Neural cell (in vitro differentiated cells): ENCODE measurements at regions not wholly inside any gene's neighbourhood (a gene's known extent, or its start where the extent isn't known, plus 50 kb on each side); places are given as distances from the start of the nearest gene placed in this dataset.

Experiments used
- EP300 ChIP-seq: fragments of 450-650 bp; conservative IDR thresholded peaks from 2 replicates; pipeline ENCODE4 v1.6.1; 2014; ENCODE audit warnings: antibody characterized with exemption, mild to moderate bottlenecking, moderate library complexity; ENCODE audit not compliant: poor library complexity, severe bottlenecking
- EZH2 ChIP-seq: fragments of 200-600, 300-800 bp; shearing (Covaris generic), sonication (generic); IDR thresholded peaks from 2 replicates; pipeline ENCODE4 v1.6.1; 2014; ENCODE audit warnings: antibody characterized with exemption, low read length, borderline replicate concordance, mild to moderate bottlenecking; ENCODE audit not compliant: insufficient read depth, poor library complexity, severe bottlenecking
- MXI1 ChIP-seq: fragments of 450-650 bp; conservative IDR thresholded peaks from 2 replicates; pipeline ENCODE4 v1.6.1; 2014; ENCODE audit warnings: antibody characterized with exemption, mild to moderate bottlenecking; ENCODE audit not compliant: poor library complexity, severe bottlenecking
- POLR2AphosphoS5 ChIP-seq: IDR thresholded peaks from 2 replicates; pipeline ENCODE4 v1.6.1; 2012
- TAF1 ChIP-seq: IDR thresholded peaks from 2 replicates; pipeline ENCODE4 v1.6.1; 2012; ENCODE audit warnings: low read depth
- TF ChIP-seq, protein P1 (sequence below): fragments of 450-650 bp; IDR thresholded peaks from 2 replicates; pipeline ENCODE4 v1.5.1; 2014; ENCODE audit warnings: antibody characterized with exemption, mild to moderate bottlenecking, moderate library complexity; ENCODE audit not compliant: poor library complexity, severe bottlenecking
- TF ChIP-seq, protein P2 (sequence below): IDR thresholded peaks from 2 replicates; pipeline ENCODE4 v1.6.1; 2012; ENCODE audit warnings: borderline replicate concordance

DNA sequence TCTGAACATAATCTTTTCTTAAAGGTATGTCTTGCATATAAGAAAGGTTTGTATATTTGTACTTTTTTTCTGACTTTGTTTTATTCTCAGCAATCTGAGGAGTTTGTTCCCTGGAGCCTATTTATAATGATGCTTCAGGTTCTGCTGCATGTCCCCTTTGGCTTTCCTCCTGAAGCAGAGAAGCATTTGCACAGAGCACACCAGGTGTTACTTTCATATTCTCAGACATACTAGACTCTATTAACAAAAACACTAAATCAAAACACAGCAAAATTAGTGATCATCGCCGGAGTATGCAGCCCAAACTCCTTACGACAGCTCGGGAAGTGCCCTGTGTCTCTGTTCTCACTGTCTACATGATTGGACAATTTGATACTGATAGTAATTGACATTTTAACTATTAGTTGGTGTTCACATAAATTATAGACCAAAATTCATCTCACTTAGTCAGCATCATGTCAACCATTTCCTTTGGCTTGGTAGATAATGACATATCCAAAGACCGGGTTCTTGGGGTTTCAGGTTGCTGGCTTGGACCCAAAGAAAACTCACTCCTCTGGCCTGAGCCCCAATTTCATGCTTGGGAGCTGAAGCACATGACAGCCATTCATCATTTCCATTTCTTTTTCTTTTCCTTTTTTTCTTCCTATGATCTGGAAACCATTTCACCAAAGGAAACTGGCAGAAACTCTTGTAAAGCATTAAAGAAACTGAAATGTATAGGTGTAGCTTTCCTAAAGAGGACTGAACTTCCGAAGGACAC lies 400.1 kb upstream of the NRP1 start:
- TF ChIP-seq, protein P1, sequence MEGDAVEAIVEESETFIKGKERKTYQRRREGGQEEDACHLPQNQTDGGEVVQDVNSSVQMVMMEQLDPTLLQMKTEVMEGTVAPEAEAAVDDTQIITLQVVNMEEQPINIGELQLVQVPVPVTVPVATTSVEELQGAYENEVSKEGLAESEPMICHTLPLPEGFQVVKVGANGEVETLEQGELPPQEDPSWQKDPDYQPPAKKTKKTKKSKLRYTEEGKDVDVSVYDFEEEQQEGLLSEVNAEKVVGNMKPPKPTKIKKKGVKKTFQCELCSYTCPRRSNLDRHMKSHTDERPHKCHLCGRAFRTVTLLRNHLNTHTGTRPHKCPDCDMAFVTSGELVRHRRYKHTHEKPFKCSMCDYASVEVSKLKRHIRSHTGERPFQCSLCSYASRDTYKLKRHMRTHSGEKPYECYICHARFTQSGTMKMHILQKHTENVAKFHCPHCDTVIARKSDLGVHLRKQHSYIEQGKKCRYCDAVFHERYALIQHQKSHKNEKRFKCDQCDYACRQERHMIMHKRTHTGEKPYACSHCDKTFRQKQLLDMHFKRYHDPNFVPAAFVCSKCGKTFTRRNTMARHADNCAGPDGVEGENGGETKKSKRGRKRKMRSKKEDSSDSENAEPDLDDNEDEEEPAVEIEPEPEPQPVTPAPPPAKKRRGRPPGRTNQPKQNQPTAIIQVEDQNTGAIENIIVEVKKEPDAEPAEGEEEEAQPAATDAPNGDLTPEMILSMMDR, result no peak
- TF ChIP-seq TAF1 (no peak), EZH2 (no peak), POLR2AphosphoS5 (no peak), EP300 (no peak), MXI1 (no peak)
- TF ChIP-seq, protein P2, sequence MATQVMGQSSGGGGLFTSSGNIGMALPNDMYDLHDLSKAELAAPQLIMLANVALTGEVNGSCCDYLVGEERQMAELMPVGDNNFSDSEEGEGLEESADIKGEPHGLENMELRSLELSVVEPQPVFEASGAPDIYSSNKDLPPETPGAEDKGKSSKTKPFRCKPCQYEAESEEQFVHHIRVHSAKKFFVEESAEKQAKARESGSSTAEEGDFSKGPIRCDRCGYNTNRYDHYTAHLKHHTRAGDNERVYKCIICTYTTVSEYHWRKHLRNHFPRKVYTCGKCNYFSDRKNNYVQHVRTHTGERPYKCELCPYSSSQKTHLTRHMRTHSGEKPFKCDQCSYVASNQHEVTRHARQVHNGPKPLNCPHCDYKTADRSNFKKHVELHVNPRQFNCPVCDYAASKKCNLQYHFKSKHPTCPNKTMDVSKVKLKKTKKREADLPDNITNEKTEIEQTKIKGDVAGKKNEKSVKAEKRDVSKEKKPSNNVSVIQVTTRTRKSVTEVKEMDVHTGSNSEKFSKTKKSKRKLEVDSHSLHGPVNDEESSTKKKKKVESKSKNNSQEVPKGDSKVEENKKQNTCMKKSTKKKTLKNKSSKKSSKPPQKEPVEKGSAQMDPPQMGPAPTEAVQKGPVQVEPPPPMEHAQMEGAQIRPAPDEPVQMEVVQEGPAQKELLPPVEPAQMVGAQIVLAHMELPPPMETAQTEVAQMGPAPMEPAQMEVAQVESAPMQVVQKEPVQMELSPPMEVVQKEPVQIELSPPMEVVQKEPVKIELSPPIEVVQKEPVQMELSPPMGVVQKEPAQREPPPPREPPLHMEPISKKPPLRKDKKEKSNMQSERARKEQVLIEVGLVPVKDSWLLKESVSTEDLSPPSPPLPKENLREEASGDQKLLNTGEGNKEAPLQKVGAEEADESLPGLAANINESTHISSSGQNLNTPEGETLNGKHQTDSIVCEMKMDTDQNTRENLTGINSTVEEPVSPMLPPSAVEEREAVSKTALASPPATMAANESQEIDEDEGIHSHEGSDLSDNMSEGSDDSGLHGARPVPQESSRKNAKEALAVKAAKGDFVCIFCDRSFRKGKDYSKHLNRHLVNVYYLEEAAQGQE, result no peak
